Tongue (tissue), 1 donor: ENCODE measurements at regions not wholly inside any gene's neighbourhood (a gene's known extent, or its start where the extent isn't known, plus 50 kb on each side); places are given as distances from the start of the nearest gene placed in this dataset.

Source experiments
- DNase-seq: peaks from one replicate; pipeline ENCODE4 v3.0.0-alpha.2; 2015

- no peak for DNase-seq
These were observed 51.6 kb upstream of the DYNLRB2 start for GRCh38 chr16:80489173-80489572.

DNA sequence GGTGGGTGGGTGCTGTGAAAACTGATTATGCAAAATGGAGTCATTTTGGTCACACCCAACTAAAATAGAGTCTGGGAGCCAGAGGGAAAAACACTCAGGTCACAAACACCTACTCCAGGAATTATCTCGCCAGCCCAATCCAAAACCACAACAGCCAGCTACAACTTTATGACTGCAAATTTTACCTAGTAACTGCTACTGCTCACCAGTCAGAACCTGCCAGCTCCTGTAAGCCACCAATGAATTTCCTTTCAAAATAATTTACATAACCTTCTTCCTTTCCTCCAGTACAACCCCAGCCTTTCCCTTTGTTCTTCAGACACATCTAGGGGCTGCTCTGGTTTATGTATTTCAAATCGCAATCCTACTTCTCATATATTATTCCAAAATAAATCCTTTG lies 52.6 kb upstream of the DYNLRB2 start:
- DNase-seq, result no peak

DNA sequence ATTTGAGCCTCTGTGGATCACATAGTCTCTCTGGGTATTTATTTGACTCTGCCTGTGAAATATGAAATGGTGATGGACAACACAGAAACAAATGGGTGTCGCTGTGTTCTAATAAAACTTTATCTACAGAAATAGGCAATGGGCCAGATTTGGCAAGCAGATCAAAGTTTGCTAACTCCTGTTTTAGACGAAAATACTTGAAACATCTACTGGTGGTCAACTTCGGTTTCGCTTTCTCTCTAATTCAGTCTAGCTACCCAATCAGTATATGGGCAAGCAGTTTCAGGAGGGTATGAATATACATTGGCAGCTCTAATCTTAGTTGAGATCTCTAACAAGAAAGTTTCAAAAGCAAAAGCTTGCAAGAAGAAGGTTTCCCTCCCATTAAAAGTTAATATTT lies 60.1 kb upstream of the DYNLRB2 start:
- no peak for DNase-seq

GRCh38 chr16:80477838-80478237 lies 63.0 kb upstream of the DYNLRB2 start:
- no peak for DNase-seq

- no peak for DNase-seq
These were observed 72.8 kb upstream of the DYNLRB2 start for GRCh38 chr16:80468029-80468428.

- DNase-seq, result peak; percentile 86
These were observed 74.5 kb upstream of the DYNLRB2 start for GRCh38 chr16:80466024-80466987.

- DNase-seq, result no peak
These were observed 76.9 kb upstream of the DYNLRB2 start for GRCh38 chr16:80463751-80464495.

DNA sequence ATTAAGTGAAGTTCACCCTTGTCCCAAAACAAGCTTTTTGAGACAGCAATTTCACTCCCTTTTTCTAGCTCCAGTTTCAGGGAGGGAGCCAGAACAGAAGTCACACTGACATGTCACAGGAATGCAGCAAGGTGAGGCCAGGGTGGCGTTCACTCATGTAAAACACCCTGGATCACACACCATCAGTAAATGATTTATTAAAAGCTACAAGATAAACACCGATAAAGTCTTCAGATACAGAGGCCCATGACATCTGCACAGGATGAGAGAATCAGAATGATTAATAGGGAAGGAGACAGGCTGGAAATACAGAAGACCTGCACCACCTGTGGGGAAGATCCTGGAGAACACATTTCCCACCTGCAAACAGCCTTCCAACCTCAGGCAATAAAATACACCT lies 77.5 kb upstream of the DYNLRB2 start:
- DNase-seq, result no peak

DNA sequence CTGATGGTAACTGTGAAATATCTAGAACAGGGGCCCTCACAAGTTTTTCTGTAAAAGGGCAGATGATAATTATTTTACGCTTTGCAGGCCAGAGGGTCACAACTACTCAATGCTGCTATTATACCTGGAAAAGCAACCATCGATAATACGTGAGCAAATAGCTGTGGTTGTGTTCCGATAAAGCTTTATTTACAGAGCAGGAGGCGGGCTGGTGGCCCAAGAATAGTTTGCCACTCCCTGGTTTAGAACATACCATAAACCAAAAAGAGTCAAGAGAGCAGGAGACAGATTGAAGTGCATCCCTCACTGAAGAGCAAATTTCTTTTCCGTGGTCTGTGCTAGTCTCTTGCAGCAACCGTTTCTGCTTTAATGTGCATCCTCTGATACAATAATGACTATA lies 77.9 kb upstream of the DYNLRB2 start:
- no peak for DNase-seq

DNA sequence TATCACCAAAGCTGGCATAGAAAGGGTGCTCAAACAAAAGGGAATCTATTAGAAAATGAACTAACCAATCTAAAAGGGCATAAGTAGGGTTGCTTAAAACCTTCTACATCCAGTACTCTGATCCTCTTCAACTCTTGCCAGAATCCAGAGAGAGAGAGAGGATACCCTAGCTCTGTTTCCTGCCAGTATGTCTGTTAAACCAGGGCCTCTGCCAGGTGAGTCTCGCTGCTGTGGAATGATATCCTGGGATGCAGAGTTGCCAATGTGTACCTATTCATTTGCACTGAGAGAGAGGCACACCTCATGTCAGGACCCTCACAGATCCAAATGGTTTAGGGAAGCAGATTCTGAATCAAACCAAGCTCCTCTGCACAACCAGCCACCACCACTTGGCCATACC lies 79.8 kb upstream of the DYNLRB2 start:
- no peak for DNase-seq

GRCh38 chr16:80459966-80460365 lies 80.8 kb upstream of the DYNLRB2 start:
- no peak for DNase-seq

GRCh38 chr16:80459331-80459777 lies 81.4 kb upstream of the DYNLRB2 start:
- DNase-seq, result peak; percentile 65

- no peak for DNase-seq
These were observed 82.9 kb upstream of the DYNLRB2 start for GRCh38 chr16:80457871-80458270.

DNA sequence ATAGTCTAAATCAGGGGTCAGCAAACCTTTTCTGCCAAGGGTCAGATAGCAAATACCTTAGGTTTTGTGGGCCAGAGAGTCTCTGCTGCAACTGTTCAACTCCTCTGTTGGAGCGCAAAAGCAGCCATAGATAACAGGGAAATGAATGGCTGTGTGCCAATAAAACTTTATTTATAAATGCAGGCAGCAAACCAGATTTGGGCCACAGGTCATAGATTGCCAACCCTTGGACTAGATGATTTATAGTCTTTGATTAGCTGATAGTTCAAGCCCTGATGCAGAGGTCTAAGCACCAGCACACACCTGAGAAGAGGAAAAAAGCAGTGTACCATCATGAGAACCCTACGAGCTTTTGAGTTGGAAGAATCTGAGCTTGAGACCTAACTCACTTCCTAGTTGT lies 86.0 kb upstream of the DYNLRB2 start:
- no peak for DNase-seq

DNA sequence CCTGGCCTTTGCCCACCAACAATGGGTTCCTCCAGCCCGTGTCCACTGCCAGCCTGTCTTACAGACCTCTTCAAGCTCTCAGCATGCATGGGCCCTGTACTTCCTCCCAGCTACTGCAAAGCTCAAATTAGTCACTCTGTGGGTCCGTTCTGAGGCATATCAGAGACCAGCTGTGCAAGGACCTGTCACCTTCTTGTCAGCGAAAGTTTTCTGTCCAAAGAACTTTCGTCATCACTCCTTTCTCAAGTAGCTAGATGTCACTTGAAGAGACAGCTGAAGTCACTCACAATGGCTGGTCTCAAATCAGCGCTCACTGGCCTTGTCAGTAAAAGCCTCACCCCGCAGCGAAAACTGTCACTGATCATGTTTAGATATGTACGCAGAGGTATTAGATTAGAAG lies 91.4 kb upstream of the DYNLRB2 start:
- peak; percentile 23 for DNase-seq

DNA sequence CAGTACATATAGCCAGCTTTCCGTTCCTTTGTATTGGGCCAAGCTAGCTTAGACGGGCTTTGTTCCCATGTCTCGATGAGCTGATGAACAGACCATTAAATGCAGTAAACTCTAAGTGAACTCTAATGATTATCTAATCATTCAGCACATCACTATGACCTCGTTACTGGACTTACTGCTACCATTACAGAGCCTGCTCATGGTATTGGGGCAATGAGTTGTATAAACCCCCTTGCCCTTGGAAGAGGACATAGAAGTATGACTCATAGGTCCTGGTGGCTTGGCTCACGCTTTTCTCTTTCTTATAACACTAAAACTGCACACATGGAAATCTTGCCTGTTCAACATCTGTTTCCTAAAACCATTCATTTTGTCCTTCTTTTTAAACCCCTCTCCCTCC lies 93.6 kb upstream of the DYNLRB2 start:
- DNase-seq, result peak; percentile 39

DNA sequence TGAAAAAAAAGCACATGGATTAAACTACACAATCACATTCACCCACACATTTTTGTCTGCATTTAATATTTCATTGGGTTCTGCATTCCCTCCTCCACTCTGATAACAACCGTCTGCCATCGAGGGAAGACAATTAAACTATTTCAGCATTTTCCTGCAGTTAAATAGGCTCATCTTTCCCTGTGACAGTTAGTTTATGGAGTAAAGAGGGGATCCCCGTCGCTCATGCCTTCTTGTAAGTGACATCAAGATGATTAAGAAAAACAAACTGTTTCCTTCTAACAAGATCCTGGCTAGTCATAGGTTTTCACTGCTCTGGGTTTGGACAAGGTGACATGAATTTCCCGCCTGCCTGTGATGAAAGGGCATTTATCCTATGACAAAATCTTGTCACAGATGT lies 98.0 kb upstream of the DYNLRB2 start:
- DNase-seq, result no peak

DNA sequence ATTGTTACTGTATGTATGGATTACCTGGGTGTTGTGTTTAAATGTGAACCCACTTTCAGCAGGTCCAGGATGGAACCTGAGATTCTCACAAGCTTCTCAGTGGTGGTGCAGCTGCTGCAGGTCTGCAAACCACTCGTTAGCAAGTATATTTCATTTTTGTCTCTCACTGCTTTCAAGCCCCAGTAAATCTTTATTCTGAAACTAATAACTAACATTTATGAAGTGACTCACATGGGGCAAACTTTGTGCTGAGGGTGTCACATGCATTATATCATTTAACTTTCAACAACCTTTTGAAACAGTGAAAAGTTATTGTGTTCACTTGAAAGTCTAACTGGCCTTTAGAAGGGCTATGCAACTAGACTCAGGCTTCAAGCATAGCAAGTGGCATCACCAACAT lies 98.9 kb upstream of the DYNLRB2 start:
- no peak for DNase-seq

DNA sequence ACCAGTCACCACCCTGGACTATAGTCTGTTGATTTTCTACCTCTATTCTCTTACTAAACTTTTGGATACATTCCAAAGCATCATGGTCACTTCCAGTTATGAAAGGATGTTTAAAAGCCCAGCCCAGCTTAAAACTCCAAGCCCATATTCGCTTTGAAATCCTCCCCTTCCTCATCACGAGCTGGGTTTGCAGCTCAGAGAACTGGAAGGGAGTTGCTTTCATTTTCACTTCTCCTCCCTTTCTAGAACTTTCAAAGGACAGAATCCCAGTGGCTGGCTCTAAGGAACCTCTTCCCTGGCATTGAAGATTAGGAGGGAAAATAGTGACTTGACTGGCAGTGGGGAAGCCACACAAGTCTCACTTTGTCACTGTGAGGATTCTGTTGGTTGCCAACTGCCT lies 100.1 kb upstream of the DYNLRB2 start:
- no peak for DNase-seq

GRCh38 chr16:80437707-80438106 lies 103.1 kb upstream of the DYNLRB2 start:
- DNase-seq, result no peak

GRCh38 chr16:80436510-80436909 lies 104.3 kb upstream of the DYNLRB2 start:
- DNase-seq, result no peak

DNA sequence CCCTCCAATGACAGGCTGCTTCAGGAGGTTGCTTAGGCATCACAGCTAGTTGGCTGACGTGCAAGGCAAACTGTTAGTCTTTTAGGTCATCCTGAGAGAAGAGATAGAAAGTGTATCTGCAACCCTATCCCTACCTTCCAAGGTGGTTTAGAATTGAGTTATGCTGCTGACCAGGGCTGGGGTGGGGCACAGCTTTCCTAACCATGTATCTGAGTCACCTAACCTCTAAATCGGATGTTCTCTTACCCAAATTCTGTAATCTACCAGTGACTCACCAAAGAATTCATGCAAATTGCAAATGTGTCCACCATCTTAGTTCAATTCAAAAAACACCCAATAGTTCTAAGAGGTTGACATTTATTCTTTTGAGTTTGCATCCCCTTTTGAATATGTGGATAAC lies 107.2 kb upstream of the DYNLRB2 start:
- no peak for DNase-seq

DNA sequence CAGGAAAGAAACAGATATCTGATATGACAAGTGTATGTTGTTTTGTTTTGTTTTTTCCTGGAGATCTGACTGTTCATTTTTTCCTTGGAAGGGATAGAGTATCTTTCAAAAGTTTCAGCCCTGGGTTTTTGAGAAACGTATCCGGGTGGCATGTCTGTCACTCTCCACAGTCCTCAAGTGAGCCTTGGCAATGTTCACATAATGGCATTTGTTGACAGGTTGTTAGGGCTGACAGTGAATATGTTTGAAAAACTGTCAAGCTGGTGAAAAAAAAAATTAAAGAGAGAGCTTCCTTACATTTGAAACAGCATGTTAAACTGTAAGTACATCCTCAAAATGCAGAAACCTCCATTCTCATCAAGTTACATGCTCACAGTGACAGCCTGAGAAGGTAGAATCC lies 113.0 kb upstream of the DYNLRB2 start:
- DNase-seq, result no peak
